NCI-H1930 (cell line): ENCODE measurements at regions not wholly inside any gene's neighbourhood (a gene's known extent, or its start where the extent isn't known, plus 50 kb on each side); places are given as distances from the start of the nearest gene placed in this dataset.
"Not testable (repeated sequence)": the region's sequence is repeated elsewhere in the genome, so short reads cannot be mapped to it uniquely, and the experiment has no call there.

Experiments
- DNase-seq, 2 experiments: peaks; one replicate each; lab custom pipeline; 2025; lab: John Stamatoyannopoulos, UW

GRCh38 chr1:146281522-146281921 is 52.7 kb upstream of the NOTCH2NLA start:
- not testable (repeated sequence) for DNase-seq

DNA sequence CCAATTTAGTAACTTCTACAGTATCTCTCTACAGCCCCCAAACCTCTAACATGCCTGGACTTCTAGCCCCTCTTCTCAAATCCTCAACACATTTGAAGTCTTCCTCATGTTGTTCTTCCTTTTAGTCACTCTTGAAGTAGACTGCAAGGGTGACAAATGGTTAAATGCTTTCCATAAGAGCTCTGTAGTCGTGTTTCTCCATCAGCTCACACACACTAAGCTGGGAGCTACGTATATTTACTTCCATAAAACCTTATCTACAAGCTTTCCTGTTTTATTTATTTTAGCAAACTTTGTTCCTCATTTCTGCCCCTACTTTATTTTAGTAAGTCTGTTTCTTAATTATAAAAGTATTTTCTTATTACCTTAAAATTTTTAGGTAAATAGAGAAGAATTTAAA is 49.9 kb upstream of the NOTCH2NLA start:
- not testable (repeated sequence) for DNase-seq
